HEK293 (cell line): ENCODE measurements at regions not wholly inside any gene's neighbourhood (a gene's known extent, or its start where the extent isn't known, plus 50 kb on each side); places are given as distances from the start of the nearest gene placed in this dataset.

Experiments used
- HOXA7 ChIP-seq: sonication (generic); formaldehyde crosslinking; IDR thresholded peaks from 2 replicates; pipeline ENCODE4 v1.8.1; 2022; ENCODE audit warnings: missing genetic modification reagents, borderline replicate concordance
- MEIS1 ChIP-seq: sonication (generic); formaldehyde crosslinking; IDR thresholded peaks from 2 replicates; pipeline ENCODE4 v1.8.1; 2022; ENCODE audit warnings: missing genetic modification reagents, mild to moderate bottlenecking, borderline replicate concordance
- ZNF274 ChIP-seq, 2 experiments: fragments of 200-500 bp in 1 of 2; fragments of 450-650 bp in 1 of 2; sonication (Bioruptor generic) in 1 of 2; formaldehyde crosslinking in 1 of 2; IDR thresholded peaks; 2 replicates each; pipeline versions ENCODE4 v1.5.1 to v1.6.1; 2014 to 2016; ENCODE audit warnings: borderline replicate concordance in 1 of 2, inconsistent platforms in 1 of 2, low read length in 1 of 2, missing biosample characterization in 1 of 2, missing genetic modification characterization in 1 of 2
- ZNF302 ChIP-seq: fragments of 450-650 bp; formaldehyde crosslinking; IDR thresholded peaks from 2 replicates; pipeline ENCODE4 v1.5.1; 2016; ENCODE audit warnings: missing biosample characterization, missing genetic modification characterization, low read depth
- ZNF596 ChIP-seq: fragments of 450-650 bp; IDR thresholded peaks from 2 replicates; pipeline ENCODE4 v1.5.0; 2018; ENCODE audit warnings: missing biosample characterization, mild to moderate bottlenecking, missing genetic modification characterization, moderate library complexity
- TF ChIP-seq, protein P1 (sequence below): IDR thresholded peaks from 2 replicates; pipeline ENCODE4 v1.6.1; 2011; ENCODE audit warnings: mild to moderate bottlenecking, low read depth, low read length, borderline replicate concordance
- TF ChIP-seq, protein P2 (sequence below): fragments of 450-650 bp; formaldehyde crosslinking; IDR thresholded peaks from 2 replicates; pipeline ENCODE4 v1.5.1; 2016; ENCODE audit warnings: missing biosample characterization, missing genetic modification characterization, borderline replicate concordance

DNA sequence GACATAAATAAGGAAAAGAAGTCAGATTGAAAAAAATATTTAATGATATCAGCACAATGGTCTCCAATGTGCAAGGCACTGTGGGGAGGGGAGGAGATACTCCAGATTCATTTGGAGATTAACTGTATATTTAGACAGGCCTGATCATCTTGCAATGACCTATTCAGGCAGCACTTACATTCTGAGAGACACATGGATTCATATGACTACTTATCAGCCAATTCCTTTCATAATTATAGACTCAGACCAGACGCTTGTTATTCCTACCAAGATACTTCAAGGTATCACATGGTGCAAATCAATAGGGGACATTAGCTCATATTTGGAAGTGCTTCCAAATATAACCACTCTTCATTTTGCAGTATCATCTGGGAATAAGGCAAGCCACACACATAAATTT, 153.5 kb upstream of the TARS1 start:
- TF ChIP-seq ZNF596 (tag by site-specific recombination): no peak
- TF ChIP-seq MEIS1 (CRISPR knock-in tag): no peak
- no peak for TF ChIP-seq HOXA7 (CRISPR knock-in tag)
- no peak for TF ChIP-seq ZNF274 (IDR thresholded peaks at IDR 0.05; ENCODE audit: low read length)
- TF ChIP-seq ZNF274 (tag by site-specific recombination; IDR thresholded peaks at IDR 0.05; ENCODE audit: borderline replicate concordance): no peak
- TF ChIP-seq, protein P1, sequence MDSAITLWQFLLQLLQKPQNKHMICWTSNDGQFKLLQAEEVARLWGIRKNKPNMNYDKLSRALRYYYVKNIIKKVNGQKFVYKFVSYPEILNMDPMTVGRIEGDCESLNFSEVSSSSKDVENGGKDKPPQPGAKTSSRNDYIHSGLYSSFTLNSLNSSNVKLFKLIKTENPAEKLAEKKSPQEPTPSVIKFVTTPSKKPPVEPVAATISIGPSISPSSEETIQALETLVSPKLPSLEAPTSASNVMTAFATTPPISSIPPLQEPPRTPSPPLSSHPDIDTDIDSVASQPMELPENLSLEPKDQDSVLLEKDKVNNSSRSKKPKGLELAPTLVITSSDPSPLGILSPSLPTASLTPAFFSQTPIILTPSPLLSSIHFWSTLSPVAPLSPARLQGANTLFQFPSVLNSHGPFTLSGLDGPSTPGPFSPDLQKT: no peak
- TF ChIP-seq, protein P2, sequence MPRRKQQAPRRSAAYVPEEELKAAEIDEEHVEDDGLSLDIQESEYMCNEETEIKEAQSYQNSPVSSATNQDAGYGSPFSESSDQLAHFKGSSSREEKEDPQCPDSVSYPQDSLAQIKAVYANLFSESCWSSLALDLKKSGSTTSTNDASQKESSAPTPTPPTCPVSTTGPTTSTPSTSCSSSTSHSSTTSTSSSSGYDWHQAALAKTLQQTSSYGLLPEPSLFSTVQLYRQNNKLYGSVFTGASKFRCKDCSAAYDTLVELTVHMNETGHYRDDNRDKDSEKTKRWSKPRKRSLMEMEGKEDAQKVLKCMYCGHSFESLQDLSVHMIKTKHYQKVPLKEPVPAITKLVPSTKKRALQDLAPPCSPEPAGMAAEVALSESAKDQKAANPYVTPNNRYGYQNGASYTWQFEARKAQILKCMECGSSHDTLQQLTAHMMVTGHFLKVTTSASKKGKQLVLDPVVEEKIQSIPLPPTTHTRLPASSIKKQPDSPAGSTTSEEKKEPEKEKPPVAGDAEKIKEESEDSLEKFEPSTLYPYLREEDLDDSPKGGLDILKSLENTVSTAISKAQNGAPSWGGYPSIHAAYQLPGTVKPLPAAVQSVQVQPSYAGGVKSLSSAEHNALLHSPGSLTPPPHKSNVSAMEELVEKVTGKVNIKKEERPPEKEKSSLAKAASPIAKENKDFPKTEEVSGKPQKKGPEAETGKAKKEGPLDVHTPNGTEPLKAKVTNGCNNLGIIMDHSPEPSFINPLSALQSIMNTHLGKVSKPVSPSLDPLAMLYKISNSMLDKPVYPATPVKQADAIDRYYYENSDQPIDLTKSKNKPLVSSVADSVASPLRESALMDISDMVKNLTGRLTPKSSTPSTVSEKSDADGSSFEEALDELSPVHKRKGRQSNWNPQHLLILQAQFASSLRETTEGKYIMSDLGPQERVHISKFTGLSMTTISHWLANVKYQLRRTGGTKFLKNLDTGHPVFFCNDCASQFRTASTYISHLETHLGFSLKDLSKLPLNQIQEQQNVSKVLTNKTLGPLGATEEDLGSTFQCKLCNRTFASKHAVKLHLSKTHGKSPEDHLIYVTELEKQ (tag by site-specific recombination): no peak
- no peak for TF ChIP-seq ZNF302 (tag by site-specific recombination)
